ENCODE measurements at regions not wholly inside any gene's neighbourhood (a gene's known extent, or its start where the extent isn't known, plus 50 kb on each side); places are given as distances from the start of the nearest gene placed in this dataset.
"Not testable (repeated sequence)": the region's sequence is repeated elsewhere in the genome, so short reads cannot be mapped to it uniquely, and the experiment has no call there.

- H3K9me3 Mint-ChIP-seq, result no peaks in the 10 kb centered on the region
- no peaks in the 10 kb centered on the region for H3K27me3 Mint-ChIP-seq
- H3K27ac Mint-ChIP-seq, result no peak overlapping the region
- DNase-seq, result no peak
- peaks cover 27% of the 10 kb centered on the region for H3K4me1 Mint-ChIP-seq (ENCODE audit: low read depth)
- intact Hi-C loops (cut with micrococcal nuclease), result no loop called here
- CTCF ChIA-PET, result interaction anchor here (1.2 to 1.9 kb wide), 2 partner anchors 132 to 161 kb away, joined by 3 to 6 read pairs; no protein-coding TSS in a partner anchor
- no peaks in the 10 kb centered on the region for H3K36me3 Mint-ChIP-seq
- POLR2A ChIA-PET, result no interaction called here
- no peak overlapping the region for H3K4me3 Mint-ChIP-seq
These were observed 87.0 kb downstream of the GLUL start for GRCh38 chr1:182304627-182305026.

GRCh38 chr1:182304218-182304617, 87.4 kb downstream of the GLUL start:
- no peak overlapping the region for H3K27ac Mint-ChIP-seq
- DNase-seq, result no peak
- no peaks in the 10 kb centered on the region for H3K36me3 Mint-ChIP-seq
- H3K4me1 Mint-ChIP-seq (ENCODE audit: low read depth), result peaks cover 28% of the 10 kb centered on the region
- H3K4me3 Mint-ChIP-seq, result no peak overlapping the region
- H3K9me3 Mint-ChIP-seq, result no peaks in the 10 kb centered on the region
- ChIA-PET POLR2A (no interaction called here), CTCF (interaction anchor here (1.2 to 1.9 kb wide), 2 partner anchors 132 to 161 kb away, joined by 3 to 6 read pairs; no protein-coding TSS in a partner anchor)
- H3K27me3 Mint-ChIP-seq, result no peaks in the 10 kb centered on the region
- intact Hi-C loops (cut with micrococcal nuclease), result no loop called here

DNA sequence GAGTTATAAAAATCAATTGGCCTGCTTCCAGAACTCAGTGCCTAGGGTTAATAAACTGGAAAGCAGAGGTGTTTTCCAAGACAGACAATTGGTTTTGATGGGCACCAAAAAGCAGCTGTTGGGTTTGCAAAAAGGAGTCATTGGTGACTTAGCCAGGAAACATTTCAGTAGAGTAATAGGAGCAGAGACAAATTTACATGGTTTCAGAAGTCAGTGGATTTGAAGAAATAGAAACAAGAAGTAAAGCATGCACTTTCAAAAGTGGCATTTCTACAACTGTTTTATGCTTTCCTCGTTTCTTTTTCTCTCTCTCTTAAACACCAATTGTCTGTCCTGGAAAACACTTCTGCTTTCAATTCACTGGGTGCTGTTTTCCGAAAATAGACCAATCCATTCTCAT, 87.8 kb downstream of the GLUL start:
- POLR2A ChIA-PET, result no interaction called here
- Mint-ChIP-seq H3K27ac (no peak overlapping the region), H3K4me3 (no peak overlapping the region), H3K27me3 (no peaks in the 10 kb centered on the region), H3K36me3 (no peaks in the 10 kb centered on the region), H3K4me1 (ENCODE audit: low read depth) (peaks cover 28% of the 10 kb centered on the region), H3K9me3 (no peaks in the 10 kb centered on the region)
- intact Hi-C loops (cut with micrococcal nuclease), result no loop called here
- DNase-seq, result no peak
- CTCF ChIA-PET, result interaction anchor here (1.2 kb wide), 1 partner anchor 131 kb away, joined by 3 read pairs; no protein-coding TSS in a partner anchor

- H3K27me3 Mint-ChIP-seq, result no peaks in the 10 kb centered on the region
- peak overlapping the region; percentile 80 for H3K27ac Mint-ChIP-seq
- no peaks in the 10 kb centered on the region for H3K36me3 Mint-ChIP-seq
- POLR2A ChIA-PET, result no interaction called here
- H3K4me1 Mint-ChIP-seq (ENCODE audit: low read depth), result peaks cover 28% of the 10 kb centered on the region
- H3K9me3 Mint-ChIP-seq, result no peaks in the 10 kb centered on the region
- peak; percentile 65 for DNase-seq
- CTCF ChIA-PET, result interaction anchor here (0.8 to 1.9 kb wide), 2 partner anchors 94 to 158 kb away, joined by 4 to 10 read pairs; no protein-coding TSS in a partner anchor
- H3K4me3 Mint-ChIP-seq, result no peak overlapping the region
- intact Hi-C loops (cut with micrococcal nuclease), result loop anchor here (1.0 to 2.0 kb wide), 4 partner anchors 43 to 159 kb away; partner anchors contain the start of gene GLUL
These were observed 90.0 kb downstream of the GLUL start for GRCh38 chr1:182301467-182302198.

- peak overlapping the region; percentile 80 for H3K27ac Mint-ChIP-seq
- H3K36me3 Mint-ChIP-seq, result no peaks in the 10 kb centered on the region
- ChIA-PET CTCF (interaction anchor here (1.9 kb wide), 1 partner anchor 158 kb away, joined by 10 read pairs; no protein-coding TSS in a partner anchor), POLR2A (no interaction called here)
- intact Hi-C loops (cut with micrococcal nuclease), result loop anchor here (1.0 to 2.0 kb wide), 4 partner anchors 42 to 158 kb away; partner anchors contain the start of gene GLUL
- H3K4me3 Mint-ChIP-seq, result no peak overlapping the region
- H3K9me3 Mint-ChIP-seq, result no peaks in the 10 kb centered on the region
- no peaks in the 10 kb centered on the region for H3K27me3 Mint-ChIP-seq
- peaks cover 28% of the 10 kb centered on the region for H3K4me1 Mint-ChIP-seq (ENCODE audit: low read depth)
- peak; percentile 56 for DNase-seq
These were observed 90.6 kb downstream of the GLUL start for GRCh38 chr1:182301026-182301436.

- ChIA-PET CTCF (interaction anchor here (0.9 kb wide), 1 partner anchor 156 kb away, joined by 3 read pairs; no protein-coding TSS in a partner anchor), POLR2A (no interaction called here)
- H3K36me3 Mint-ChIP-seq, result no peaks in the 10 kb centered on the region
- H3K27me3 Mint-ChIP-seq, result no peaks in the 10 kb centered on the region
- peaks cover 28% of the 10 kb centered on the region for H3K4me1 Mint-ChIP-seq (ENCODE audit: low read depth)
- peak; percentile 33 for DNase-seq
- no peak overlapping the region for H3K4me3 Mint-ChIP-seq
- no peaks in the 10 kb centered on the region for H3K9me3 Mint-ChIP-seq
- H3K27ac Mint-ChIP-seq, result peak overlapping the region; percentile 40
- intact Hi-C loops (cut with micrococcal nuclease), result loop anchor here (2.0 kb wide), 2 partner anchors 41 to 157 kb away; no protein-coding TSS in a partner anchor
These were observed 91.6 kb downstream of the GLUL start for GRCh38 chr1:182299728-182300616.

DNA sequence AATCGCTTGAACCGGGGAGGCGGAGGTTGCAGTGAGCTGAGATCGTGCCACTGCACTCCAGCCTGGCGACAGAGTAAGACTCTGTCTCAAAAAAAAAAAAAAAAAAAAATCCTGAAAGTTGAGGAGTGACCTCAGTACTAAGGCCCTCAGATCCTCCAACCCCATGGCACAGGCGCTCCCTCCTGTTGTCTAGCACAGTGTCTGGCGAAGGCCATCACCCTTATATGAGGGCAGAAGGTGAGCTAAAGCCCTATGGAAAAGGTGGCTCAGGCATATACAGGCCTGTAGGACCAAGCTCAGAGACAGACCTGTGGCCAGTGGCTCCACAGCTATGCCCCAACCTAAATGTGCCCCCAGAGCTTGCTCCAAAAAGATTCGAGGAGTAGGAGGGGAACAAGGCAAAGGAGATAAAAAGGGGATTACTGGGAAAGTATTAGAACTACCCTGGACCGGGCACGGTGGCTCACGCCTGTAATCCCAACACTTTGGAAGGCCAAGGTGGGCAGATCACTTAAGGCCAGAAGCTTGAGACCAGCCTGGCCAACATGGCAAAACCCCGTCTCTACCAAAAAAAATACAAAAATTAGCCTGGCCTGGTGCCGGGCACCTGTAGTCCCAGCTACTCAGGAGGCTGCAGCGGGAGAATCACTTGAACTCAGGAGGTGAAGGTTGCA, 92.4 kb downstream of the GLUL start:
- H3K9me3 Mint-ChIP-seq; H3K36me3 Mint-ChIP-seq; H3K27me3 Mint-ChIP-seq; intact Hi-C loops (cut with micrococcal nuclease); DNase-seq; H3K4me3 Mint-ChIP-seq; POLR2A ChIA-PET: not testable (repeated sequence)
- peaks cover 28% of the 10 kb centered on the region for H3K4me1 Mint-ChIP-seq (ENCODE audit: low read depth)
- CTCF ChIA-PET, result interaction anchor here (0.6 to 0.9 kb wide), 2 partner anchors 155 to 813 kb away, joined by 3 read pairs; no protein-coding TSS in a partner anchor
- peak overlapping the region; percentile 40 for H3K27ac Mint-ChIP-seq

DNA sequence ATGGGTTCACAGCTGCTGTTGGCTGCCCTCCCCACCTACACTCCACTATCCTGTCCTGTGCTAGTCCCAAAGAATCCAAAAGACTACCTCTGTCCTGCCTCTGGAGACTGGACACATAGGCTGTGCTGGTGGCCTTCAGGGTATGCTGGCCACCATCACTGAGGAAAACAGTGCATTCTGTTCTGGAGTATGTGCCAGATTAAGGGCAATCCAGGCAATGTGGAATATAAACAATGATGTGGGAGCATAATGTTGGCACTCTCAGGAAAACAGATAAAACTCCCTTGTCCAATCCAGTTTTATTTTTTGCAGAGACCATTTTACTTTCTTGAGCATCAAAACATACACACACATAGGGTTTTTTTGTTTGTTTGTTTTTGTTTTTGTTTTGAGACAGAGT, 94.3 kb downstream of the GLUL start:
- H3K9me3 Mint-ChIP-seq, result no peaks in the 10 kb centered on the region
- H3K4me3 Mint-ChIP-seq, result no peak overlapping the region
- peaks cover 23% of the 10 kb centered on the region for H3K4me1 Mint-ChIP-seq (ENCODE audit: low read depth)
- no peak overlapping the region for H3K27ac Mint-ChIP-seq
- intact Hi-C loops (cut with micrococcal nuclease), result no loop called here
- POLR2A ChIA-PET, result no interaction called here
- no peaks in the 10 kb centered on the region for H3K27me3 Mint-ChIP-seq
- CTCF ChIA-PET, result interaction anchor here (0.5 to 0.9 kb wide), 2 partner anchors 154 to 1819 kb away, joined by 3 to 6 read pairs; no protein-coding TSS in a partner anchor
- no peak for DNase-seq
- H3K36me3 Mint-ChIP-seq, result no peaks in the 10 kb centered on the region

DNA sequence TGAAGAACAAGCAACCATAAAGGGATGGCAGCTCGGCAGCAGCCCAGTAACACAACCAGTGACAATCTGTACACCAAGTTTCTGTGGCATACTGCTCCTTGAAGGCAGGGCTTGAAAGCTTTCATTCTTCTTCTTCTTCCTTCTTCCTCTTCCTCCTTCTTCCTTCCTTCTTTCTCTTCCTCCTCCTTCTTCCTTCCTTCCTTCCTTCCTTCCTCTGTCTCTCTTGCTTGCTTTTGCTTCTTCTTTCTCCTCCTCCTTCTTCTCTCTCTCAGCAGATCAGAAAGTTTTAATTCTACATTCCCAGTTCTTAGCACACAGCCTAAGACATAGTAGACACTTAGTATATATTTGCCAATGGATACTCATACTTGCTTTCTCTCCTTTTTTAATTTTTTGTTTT, 95.9 kb downstream of the GLUL start:
- peaks cover 7% of the 10 kb centered on the region for H3K4me1 Mint-ChIP-seq (ENCODE audit: low read depth)
- ChIA-PET CTCF (no interaction called here), POLR2A (no interaction called here)
- DNase-seq, result no peak
- no peak overlapping the region for H3K4me3 Mint-ChIP-seq
- H3K9me3 Mint-ChIP-seq, result no peaks in the 10 kb centered on the region
- no peak overlapping the region for H3K27ac Mint-ChIP-seq
- no peaks in the 10 kb centered on the region for H3K36me3 Mint-ChIP-seq
- H3K27me3 Mint-ChIP-seq, result no peaks in the 10 kb centered on the region
- intact Hi-C loops (cut with micrococcal nuclease), result no loop called here

DNA sequence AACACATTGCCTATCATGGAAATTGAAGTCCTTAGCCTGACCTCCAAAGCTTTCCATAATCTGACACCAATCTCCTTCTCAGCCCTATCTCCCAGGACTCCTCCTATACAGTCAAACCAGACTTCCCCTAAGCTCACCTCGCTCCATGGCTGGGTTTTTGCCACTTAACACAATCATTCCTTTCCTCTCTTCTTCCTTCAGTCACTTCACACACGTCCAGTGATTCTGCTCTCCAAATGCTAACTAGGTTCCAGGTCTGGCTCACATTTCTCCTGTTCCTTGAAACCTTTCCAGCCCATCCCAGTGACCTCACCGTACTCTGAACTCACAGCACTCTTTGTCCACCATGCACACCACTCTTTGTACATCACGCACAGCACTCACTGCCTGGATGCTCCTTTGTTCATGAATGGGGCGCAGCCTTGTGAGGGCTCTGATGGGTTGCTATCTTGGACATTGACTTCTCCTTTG, 98.4 kb downstream of the GLUL start:
- Mint-ChIP-seq H3K4me1 (ENCODE audit: low read depth) (no peaks in the 10 kb centered on the region), H3K9me3 (no peaks in the 10 kb centered on the region), H3K36me3 (no peaks in the 10 kb centered on the region), H3K27ac (no peak overlapping the region), H3K4me3 (no peak overlapping the region), H3K27me3 (no peaks in the 10 kb centered on the region)
- no peak for DNase-seq
- ChIA-PET POLR2A (no interaction called here), CTCF (interaction anchor here (0.6 kb wide), 1 partner anchor 13 kb away, joined by 3 read pairs; no protein-coding TSS in a partner anchor)
- intact Hi-C loops (cut with micrococcal nuclease), result no loop called here

DNA sequence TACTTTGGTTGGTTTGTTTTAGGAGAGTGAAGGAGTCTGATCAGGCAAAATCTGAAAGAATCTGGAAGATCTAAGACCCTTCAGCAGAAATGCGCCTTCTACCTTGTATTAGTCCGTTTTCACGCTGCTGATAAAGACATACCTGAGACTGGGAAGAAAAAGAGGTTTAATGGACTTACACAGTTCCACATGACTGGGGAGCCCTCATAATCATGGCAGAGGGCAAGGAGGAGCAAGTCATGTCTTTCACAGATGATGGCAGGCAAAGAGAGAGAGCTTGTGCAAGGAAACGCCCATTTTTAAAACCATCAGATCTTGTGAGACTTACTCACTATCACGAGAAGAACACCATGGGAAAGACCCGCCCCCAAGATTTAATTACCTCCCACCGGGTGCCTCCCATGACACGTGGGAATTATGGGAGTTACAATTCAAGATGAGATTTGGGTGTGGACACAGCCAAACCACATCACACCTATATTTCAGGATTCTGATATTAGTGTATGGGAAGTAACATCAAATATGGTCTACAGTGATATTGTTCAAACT, 99.3 kb downstream of the GLUL start:
- Mint-ChIP-seq H3K36me3 (no peaks in the 10 kb centered on the region), H3K9me3 (no peaks in the 10 kb centered on the region), H3K4me3 (no peak overlapping the region), H3K4me1 (ENCODE audit: low read depth) (no peaks in the 10 kb centered on the region), H3K27ac (no peak overlapping the region), H3K27me3 (no peaks in the 10 kb centered on the region)
- POLR2A ChIA-PET, result no interaction called here
- CTCF ChIA-PET, result interaction anchor here (0.6 kb wide), 1 partner anchor 12 kb away, joined by 3 read pairs; no protein-coding TSS in a partner anchor
- intact Hi-C loops (cut with micrococcal nuclease), result no loop called here
- no peak for DNase-seq
